H9 (cell line): ENCODE measurements at regions not wholly inside any gene's neighbourhood (a gene's known extent, or its start where the extent isn't known, plus 50 kb on each side); places are given as distances from the start of the nearest gene placed in this dataset.

Experiments used
- DNase-seq: peaks from one replicate; pipeline ENCODE4 v3.0.0-alpha.2; 2017
- H2AFZ ChIP-seq: one replicate; pipeline ENCODE4 v1.6.1; 2013; ENCODE audit warnings: mild to moderate bottlenecking, low read length, control low read depth, moderate library complexity
- H2AK5ac ChIP-seq: 2 replicates; pipeline ENCODE4 v1.6.1; 2013; ENCODE audit warnings: low read length, control low read depth, mixed read lengths; ENCODE audit not compliant: insufficient read length
- H2BK120ac ChIP-seq: one replicate; pipeline ENCODE4 v1.6.1; 2013; ENCODE audit warnings: low read depth, mild to moderate bottlenecking, low read length, control low read depth, inconsistent platforms; ENCODE audit not compliant: poor library complexity, severe bottlenecking
- H2BK12ac ChIP-seq: 2 replicates; pipeline ENCODE4 v1.6.1; 2013; ENCODE audit warnings: low read length, control low read depth, mixed read lengths, low read depth; ENCODE audit not compliant: insufficient read length
- H2BK15ac ChIP-seq: 2 replicates; pipeline ENCODE4 v1.6.1; 2013; ENCODE audit warnings: low read depth, low read length, control low read depth
- H2BK20ac ChIP-seq: one replicate; pipeline ENCODE4 v1.6.1; 2013; ENCODE audit warnings: low read depth, mild to moderate bottlenecking, low read length, control low read depth, inconsistent platforms; ENCODE audit not compliant: poor library complexity, severe bottlenecking
- H2BK5ac ChIP-seq: 2 replicates; pipeline ENCODE4 v1.6.1; 2013; ENCODE audit warnings: low read length, control low read depth, mixed read lengths; ENCODE audit not compliant: insufficient read length
- H3K14ac ChIP-seq: 2 replicates; pipeline ENCODE4 v1.6.1; 2013; ENCODE audit warnings: low read length, control low read depth; ENCODE audit not compliant: insufficient read depth
- H3K18ac ChIP-seq: 2 replicates; pipeline ENCODE4 v1.6.1; 2013; ENCODE audit warnings: low read depth, mild to moderate bottlenecking, mixed read lengths, low read length, control low read depth; ENCODE audit not compliant: insufficient read length
- H3K23ac ChIP-seq: 2 replicates; pipeline ENCODE4 v1.6.1; 2013; ENCODE audit warnings: low read length, control low read depth, mixed read lengths, low read depth; ENCODE audit not compliant: insufficient read length
- H3K23me2 ChIP-seq: 2 replicates; pipeline ENCODE4 v1.6.1; 2013; ENCODE audit warnings: low read depth, mild to moderate bottlenecking, mixed read lengths, low read length, control low read depth; ENCODE audit not compliant: insufficient read length, poor library complexity, severe bottlenecking
- H3K27ac ChIP-seq: 2 replicates; pipeline ENCODE4 v1.5.1; 2013; ENCODE audit warnings: low read length, control low read depth, mixed read lengths, low read depth; ENCODE audit not compliant: insufficient read length
- H3K27me3 ChIP-seq: 2 replicates; pipeline ENCODE4 v1.6.1; 2013; ENCODE audit warnings: low read length, control low read depth, inconsistent platforms; ENCODE audit not compliant: insufficient read depth
- H3K4ac ChIP-seq: 2 replicates; pipeline ENCODE4 v1.6.1; 2013; ENCODE audit warnings: low read depth, mild to moderate bottlenecking, control low read depth, inconsistent platforms, low read length, moderate library complexity
- H3K4me1 ChIP-seq: 2 replicates; pipeline ENCODE4 v1.6.1; 2013; ENCODE audit warnings: low read length, control low read depth, inconsistent platforms; ENCODE audit not compliant: insufficient read depth
- H3K4me2 ChIP-seq: 2 replicates; pipeline ENCODE4 v1.6.1; 2013; ENCODE audit warnings: low read length, control low read depth, mixed read lengths; ENCODE audit not compliant: insufficient read length, insufficient read depth
- H3K56ac ChIP-seq: 2 replicates; pipeline ENCODE4 v1.6.1; 2013; ENCODE audit warnings: low read depth, mild to moderate bottlenecking, mixed read lengths, low read length, control low read depth; ENCODE audit not compliant: insufficient read length
- H3K79me1 ChIP-seq: 2 replicates; pipeline ENCODE4 v1.6.1; 2013; ENCODE audit warnings: low read depth, mild to moderate bottlenecking, moderate library complexity, low read length, control low read depth, inconsistent platforms; ENCODE audit not compliant: insufficient read depth, poor library complexity, severe bottlenecking
- H3K79me2 ChIP-seq: 2 replicates; pipeline ENCODE4 v1.6.1; 2013; ENCODE audit warnings: low read length, control low read depth, inconsistent platforms; ENCODE audit not compliant: insufficient read depth
- H3K9ac ChIP-seq: 2 replicates; pipeline ENCODE4 v1.6.1; 2013; ENCODE audit warnings: low read length, control low read depth, mixed read lengths; ENCODE audit not compliant: insufficient read length; ENCODE audit errors: extremely low read depth
- H3K9me3 ChIP-seq: one replicate; pipeline ENCODE4 v1.6.1; 2013; ENCODE audit warnings: low read depth, low read length, inconsistent platforms; ENCODE audit not compliant: control insufficient read depth
- H3T11ph ChIP-seq: one replicate; pipeline ENCODE4 v1.6.1; 2013; ENCODE audit warnings: mild to moderate bottlenecking, low read length, control low read depth, inconsistent platforms
- H4K20me1 ChIP-seq: one replicate; pipeline ENCODE4 v1.6.1; 2013; ENCODE audit not compliant: control insufficient read depth, insufficient read length, insufficient read depth
- H4K5ac ChIP-seq: 2 replicates; pipeline ENCODE4 v1.6.1; 2013; ENCODE audit warnings: low read depth, mild to moderate bottlenecking, mixed read lengths, low read length, control low read depth; ENCODE audit not compliant: insufficient read length
- H4K8ac ChIP-seq: replicated peaks from 2 replicates; pipeline ENCODE4 v1.6.1; 2013; ENCODE audit warnings: low read length, control low read depth, mixed read lengths, low read depth; ENCODE audit not compliant: insufficient read length
- H4K91ac ChIP-seq: 2 replicates; pipeline ENCODE4 v1.6.1; 2013; ENCODE audit warnings: low read depth, mild to moderate bottlenecking, moderate library complexity, mixed read lengths, low read length, control low read depth; ENCODE audit not compliant: insufficient read length
- H3K27ac Mint-ChIP-seq, 3 experiments: 2 replicates in 2 of 3; 3 replicates in 1 of 3; pipeline ENCODE4 v1.8.0; 2020 to 2021; ENCODE audit warnings: mixed read lengths in 3 of 3, mild to moderate bottlenecking in 1 of 3, moderate library complexity in 1 of 3
- H3K27me3 Mint-ChIP-seq: 2 replicates; pipeline ENCODE4 v1.8.0; 2021; ENCODE audit warnings: low read depth, mild to moderate bottlenecking, moderate library complexity, mixed read lengths
- H3K36me3 Mint-ChIP-seq, 3 experiments: 2 replicates in 2 of 3; 3 replicates in 1 of 3; pipeline ENCODE4 v1.8.0; 2020 to 2021; ENCODE audit warnings: low read depth in 3 of 3, mixed read lengths in 3 of 3; ENCODE audit not compliant: insufficient read depth in 1 of 3
- H3K4me1 Mint-ChIP-seq, 2 experiments: 2 replicates each; pipeline ENCODE4 v1.8.0; 2020; ENCODE audit warnings: mixed read lengths in 2 of 2
- H3K4me3 Mint-ChIP-seq, 2 experiments: 2 replicates in 1 of 2; 3 replicates in 1 of 2; pipeline ENCODE4 v1.8.0; 2020 to 2021; ENCODE audit warnings: mild to moderate bottlenecking in 2 of 2, mixed read lengths in 2 of 2, moderate library complexity in 1 of 2
- H3K9me3 Mint-ChIP-seq, 2 experiments: 2 replicates in 1 of 2; 3 replicates in 1 of 2; pipeline ENCODE4 v1.8.0; 2020; ENCODE audit warnings: mild to moderate bottlenecking in 2 of 2, mixed read lengths in 2 of 2, moderate library complexity in 1 of 2
- CTCF ChIP-seq: fragments of 200-600 bp; sonication (generic); conservative IDR thresholded peaks from 3 replicates; pipeline ENCODE4 v1.8.0; 2021; ENCODE audit warnings: antibody characterized with exemption, mild to moderate bottlenecking
- WGBS: extraction: QIAGEN DNeasy Blood & Tissue Kit; methylation state at CpG from one replicate; pipeline ENCODE4 v1.1.7; 2013; ENCODE audit warnings: missing lambda C conversion rate, low lambda C conversion rate, mixed read lengths; ENCODE audit not compliant: insufficient read length; ENCODE audit errors: extremely low coverage; 5-methylcytosine and 5-hydroxymethylcytosine counted together

- no peaks in the 10 kb centered on the region for H3K9me3 ChIP-seq
- H3K4ac ChIP-seq: no peak overlapping the region
- H3K23ac ChIP-seq: no peak overlapping the region
- no peak overlapping the region for H2AFZ ChIP-seq
- no peak overlapping the region for H4K8ac ChIP-seq
- H3K4me1 ChIP-seq: peaks cover 3% of the 10 kb centered on the region; the same call in 1 of the 2 replicates
- no peak overlapping the region for H2BK5ac ChIP-seq
- H3K27ac Mint-ChIP-seq: no peak overlapping the region
- no peaks in the 10 kb centered on the region for H3K79me1 ChIP-seq
- H3K4me3 Mint-ChIP-seq: no peak overlapping the region
- H3K14ac ChIP-seq: no peak overlapping the region
- peaks cover 17 to 18% of the 10 kb centered on the region in 2 experiments for H3K4me1 Mint-ChIP-seq
- no peak for DNase-seq
- no peaks in the 10 kb centered on the region for H4K20me1 ChIP-seq
- no peak overlapping the region for H3K56ac ChIP-seq
- H3K9ac ChIP-seq: no peak overlapping the region
- no peak overlapping the region for H3K4me2 ChIP-seq
- no peaks in the 10 kb centered on the region for H3K23me2 ChIP-seq
- H4K91ac ChIP-seq: no peak overlapping the region
- peaks cover 0 to 2% of the 10 kb centered on the region in 2 experiments; a peak in 1 of 5 replicates for H3K9me3 Mint-ChIP-seq
- no peak overlapping the region for H2BK120ac ChIP-seq
- H3K18ac ChIP-seq: no peak overlapping the region
- no peak overlapping the region for H4K5ac ChIP-seq
- H3K27me3 ChIP-seq: no peaks in the 10 kb centered on the region
- H3T11ph ChIP-seq: no peak overlapping the region
- H2BK20ac ChIP-seq: no peak overlapping the region
- H3K27ac ChIP-seq: no peak overlapping the region
- no peak overlapping the region for H2AK5ac ChIP-seq
- peaks cover 3% of the 10 kb centered on the region; the same call in 1 of the 2 replicates for H3K27me3 Mint-ChIP-seq
- no CpG with 5 or more reads among the region's 6 CpGs for WGBS
- no peaks in the 10 kb centered on the region for H3K79me2 ChIP-seq
- H2BK12ac ChIP-seq: no peak overlapping the region
- no peaks in the 10 kb centered on the region; a peak in 1 of 7 replicates for H3K36me3 Mint-ChIP-seq
- no peak overlapping the region for H2BK15ac ChIP-seq
- TF ChIP-seq CTCF: no peak
Observed at GRCh38 chr20:10724449-10725173, 50.8 kb upstream of the JAG1 start.
